SK-N-SH (cell line): ENCODE measurements at regions not wholly inside any gene's neighbourhood (a gene's known extent, or its start where the extent isn't known, plus 50 kb on each side); places are given as distances from the start of the nearest gene placed in this dataset.
"Not testable (repeated sequence)": the region's sequence is repeated elsewhere in the genome, so short reads cannot be mapped to it uniquely, and the experiment has no call there.

Experiments used
- CTCF ChIA-PET: fragments of 300-600, 350-600 bp; formaldehyde crosslinking; extraction: SDS; loops from one replicate; lab custom pipeline; 2021; lab: Yijun Ruan, JAX
- POLR2A ChIA-PET: fragments of 350-600 bp; sonication (Branson Sonifier 250); formaldehyde crosslinking; extraction: SDS; loops from one replicate; lab custom pipeline; 2020; ENCODE audit warnings: antibody characterized with exemption, inconsistent platforms; lab: Yijun Ruan, JAX
- DNase-seq: peaks from one replicate; pipeline ENCODE4 v3.0.0; 2012
- H2AFZ ChIP-seq: fragments of 200-600 bp; sonication (generic); 2 replicates; pipeline ENCODE4 v1.8.1; 2016; ENCODE audit warnings: antibody characterized with exemption, mild to moderate bottlenecking, low read depth
- H3F3A ChIP-seq: fragments of 200-600 bp; sonication (generic); replicated peaks from 2 replicates; pipeline ENCODE3; 2016; ENCODE audit warnings: antibody characterized with exemption, mild to moderate bottlenecking; ENCODE audit not compliant: insufficient read depth
- H3K27ac ChIP-seq, 2 experiments: fragments of 200-500 bp in 1 of 2; fragments of 200-600 bp in 1 of 2; sonication (Bioruptor generic) in 1 of 2; sonication (generic), shearing (Covaris generic) in 1 of 2; 2 replicates each; pipeline versions ENCODE4 v1.5.1 to v1.6.1; 2014 to 2016; ENCODE audit warnings: low read depth in 2 of 2, inconsistent platforms in 1 of 2, low read length in 1 of 2, mild to moderate bottlenecking in 1 of 2, mixed read lengths in 1 of 2
- H3K27me3 ChIP-seq: fragments of 200-600 bp; sonication (generic), shearing (Covaris generic); 2 replicates; pipeline ENCODE4 v1.6.1; 2016; ENCODE audit warnings: mixed run types; ENCODE audit not compliant: insufficient read depth
- H3K36me3 ChIP-seq, 2 experiments: fragments of 200-500 bp in 1 of 2; fragments of 200-600 bp in 1 of 2; sonication (Bioruptor generic) in 1 of 2; sonication (generic) in 1 of 2; replicated peaks in 1 of 2; 2 replicates each; pipeline versions ENCODE3 to v1.5.1; 2014 to 2016; ENCODE audit warnings: low read length in 1 of 2, mild to moderate bottlenecking in 1 of 2; ENCODE audit not compliant: insufficient read depth in 2 of 2, control insufficient read depth in 1 of 2
- H3K4me1 ChIP-seq, 2 experiments: fragments of 200-500 bp in 1 of 2; fragments of 200-600 bp in 1 of 2; sonication (Bioruptor generic) in 1 of 2; sonication (generic), shearing (Covaris generic) in 1 of 2; 2 replicates each; pipeline versions ENCODE4 v1.5.1 to v1.6.1; 2014 to 2016; ENCODE audit warnings: low read depth in 1 of 2, low read length in 1 of 2, mixed run types in 1 of 2; ENCODE audit not compliant: insufficient read depth in 2 of 2, control insufficient read depth in 1 of 2
- H3K4me2 ChIP-seq: fragments of 200-600 bp; sonication (generic), shearing (Covaris generic); 2 replicates; pipeline ENCODE4 v1.6.1; 2017; ENCODE audit warnings: mixed run types
- H3K4me3 ChIP-seq, 2 experiments: fragments of 200-500 bp in 1 of 2; fragments of 200-600 bp in 1 of 2; sonication (Bioruptor generic) in 1 of 2; sonication (generic), shearing (Covaris generic) in 1 of 2; 2 replicates each; pipeline versions ENCODE4 v1.5.1 to v1.8.1; 2014 to 2016; ENCODE audit warnings: low read depth in 2 of 2, inconsistent platforms in 1 of 2, low read length in 1 of 2, mild to moderate bottlenecking in 1 of 2, mixed read lengths in 1 of 2, moderate library complexity in 1 of 2
- H3K79me2 ChIP-seq: fragments of 200-600 bp; sonication (generic); 2 replicates; pipeline ENCODE4 v1.8.1; 2017; ENCODE audit warnings: mild to moderate bottlenecking; ENCODE audit not compliant: insufficient read depth
- H3K9ac ChIP-seq: fragments of 200-600 bp; sonication (generic); 2 replicates; pipeline ENCODE4 v1.6.1; 2017; ENCODE audit warnings: mixed run types
- H3K9me2 ChIP-seq: fragments of 200-600 bp; sonication (generic); 2 replicates; pipeline ENCODE4 v1.6.1; 2017; ENCODE audit warnings: mixed run types
- H3K9me3 ChIP-seq: fragments of 200-600 bp; sonication (generic); 2 replicates; pipeline ENCODE4 v1.6.1; 2017; ENCODE audit warnings: mixed run types, mild to moderate bottlenecking, moderate library complexity
- H4K20me1 ChIP-seq: fragments of 200-600 bp; sonication (generic); 2 replicates; pipeline ENCODE4 v1.6.1; 2017; ENCODE audit warnings: mild to moderate bottlenecking, mixed run types; ENCODE audit not compliant: insufficient read depth
- CTCF ChIP-seq: fragments of 200-600 bp; sonication (generic); IDR thresholded peaks from 2 replicates; pipeline ENCODE4 v1.6.1; 2017; ENCODE audit warnings: antibody characterized with exemption, mild to moderate bottlenecking, moderate library complexity
- EP300 ChIP-seq, 2 experiments: IDR thresholded peaks; 2 replicates each; pipeline versions ENCODE4 v1.4.0 to v1.6.1; 2012; ENCODE audit warnings: borderline replicate concordance in 1 of 2, low read depth in 1 of 2, low read length in 1 of 2
- EZH2phosphoT487 ChIP-seq: fragments of 200-600 bp; sonication (generic); IDR thresholded peaks from 2 replicates; pipeline ENCODE4 v1.6.1; 2017; ENCODE audit warnings: low read depth, mixed run types, mild to moderate bottlenecking, antibody characterized with exemption, moderate library complexity, borderline replicate concordance
- FOXM1 ChIP-seq: IDR thresholded peaks from 2 replicates; pipeline ENCODE4 v1.4.0; 2012; ENCODE audit warnings: low read depth, mild to moderate bottlenecking
- GATA2 ChIP-seq: sonication (generic); formaldehyde crosslinking; IDR thresholded peaks from 2 replicates; pipeline ENCODE4 v1.5.0; 2020; ENCODE audit warnings: mild to moderate bottlenecking, missing genetic modification reagents
- IRF3 ChIP-seq: fragments of 150-350 bp; IDR thresholded peaks from 2 replicates; pipeline ENCODE4 v1.6.1; 2016; ENCODE audit warnings: mild to moderate bottlenecking, low read depth, low read length
- JUND ChIP-seq: IDR thresholded peaks from 2 replicates; pipeline ENCODE4 v1.4.0; 2012
- MXI1 ChIP-seq: IDR thresholded peaks from 2 replicates; pipeline ENCODE4 v1.6.1; 2012; ENCODE audit warnings: mild to moderate bottlenecking, low read depth, low read length, improper control_type of control experiment
- NRF1 ChIP-seq: IDR thresholded peaks from 2 replicates; pipeline ENCODE4 v1.6.1; 2012; ENCODE audit warnings: low read depth, mild to moderate bottlenecking, low read length
- POLR2AphosphoS5 ChIP-seq: IDR thresholded peaks from 2 replicates; pipeline ENCODE4 v1.6.1; 2012; ENCODE audit warnings: low read depth, low read length
- RAD21 ChIP-seq: IDR thresholded peaks from 2 replicates; pipeline ENCODE4 v1.6.1; 2012; ENCODE audit warnings: mild to moderate bottlenecking, low read length
- REST ChIP-seq: IDR thresholded peaks from 2 replicates; pipeline ENCODE4 v1.6.1; 2012; ENCODE audit warnings: mild to moderate bottlenecking, low read depth, low read length, moderate library complexity
- RFX5 ChIP-seq: IDR thresholded peaks from 2 replicates; pipeline ENCODE4 v1.6.1; 2012; ENCODE audit warnings: mild to moderate bottlenecking, improper control_type of control experiment, low read length
- SIN3A ChIP-seq: IDR thresholded peaks from 2 replicates; pipeline ENCODE4 v1.6.1; 2012; ENCODE audit warnings: low read depth, mild to moderate bottlenecking, low read length, moderate library complexity, borderline replicate concordance
- SMC3 ChIP-seq: IDR thresholded peaks from 2 replicates; pipeline ENCODE4 v1.6.1; 2012; ENCODE audit warnings: low read depth, low read length, improper control_type of control experiment
- TAF1 ChIP-seq: IDR thresholded peaks from 2 replicates; pipeline ENCODE4 v1.6.1; 2012; ENCODE audit warnings: low read depth, mild to moderate bottlenecking, low read length, moderate library complexity, borderline replicate concordance
- TCF12 ChIP-seq: IDR thresholded peaks from 2 replicates; pipeline ENCODE4 v1.4.0; 2012
- TEAD4 ChIP-seq: IDR thresholded peaks from 2 replicates; pipeline ENCODE4 v1.4.0; 2012; ENCODE audit warnings: mild to moderate bottlenecking, borderline replicate concordance; ENCODE audit not compliant: insufficient read depth
- WGBS: methylation state at CpG from one replicate; pipeline ENCODE4 v1.1.6; 2017; ENCODE audit warnings: low lambda C conversion rate; 5-methylcytosine and 5-hydroxymethylcytosine counted together

- H3K4me2 ChIP-seq, H3F3A ChIP-seq, H3K4me3 ChIP-seq, H3K4me1 ChIP-seq, H3K9me2 ChIP-seq, H4K20me1 ChIP-seq, POLR2A ChIA-PET, H3K9ac ChIP-seq, H3K79me2 ChIP-seq, H3K36me3 ChIP-seq, H3K9me3 ChIP-seq, DNase-seq, H3K27me3 ChIP-seq, H3K27ac ChIP-seq, H2AFZ ChIP-seq: not testable (repeated sequence)
- CTCF ChIA-PET = interaction anchor here (1.1 to 1.2 kb wide), 2 partner anchors 17 to 181 kb away, joined by 3 to 4 read pairs; no protein-coding TSS in a partner anchor
- 75% methylated on average over 4 of the region's 4 CpGs for WGBS
These were observed 99.7 kb upstream of the YWHAQ start for GRCh38 chr2:9730523-9730922.

- Histone ChIP-seq H3K9me3 (no peaks in the 10 kb centered on the region), H3K79me2 (no peaks in the 10 kb centered on the region), H3K4me3 (no peak overlapping the region), H3K27ac (no peak overlapping the region), H3F3A (no peaks in the 10 kb centered on the region), H3K9me2 (no peaks in the 10 kb centered on the region), H3K36me3 (no peaks in the 10 kb centered on the region), H3K4me2 (no peak overlapping the region), H3K9ac (no peak overlapping the region), H3K27me3 (no peaks in the 10 kb centered on the region), H4K20me1 (no peaks in the 10 kb centered on the region), H3K4me1 (no peaks in the 10 kb centered on the region), H2AFZ (no peak overlapping the region)
- CTCF ChIA-PET = interaction anchor here (1.7 kb wide), 1 partner anchor 68 kb away, joined by 4 read pairs; no protein-coding TSS in a partner anchor
- TF ChIP-seq GATA2 (no peak), TEAD4 (no peak), MXI1 (no peak), JUND (no peak), NRF1 (no peak), RAD21 (no peak), EP300 (IDR thresholded peaks at IDR 0.05; ENCODE audit: borderline replicate concordance in 1 of 2, low read depth in 1 of 2, low read length in 1 of 2) (no peak)
- 70% methylated on average over 3 of the region's 3 CpGs for WGBS
- POLR2A ChIA-PET = no interaction called here
- no peak for DNase-seq
These were observed 102.0 kb upstream of the YWHAQ start for GRCh38 chr2:9732824-9733223.

GRCh38 chr2:9734308-9734707, 103.5 kb upstream of the YWHAQ start:
- no peaks in the 10 kb centered on the region for H3K9me3 ChIP-seq
- no peak for DNase-seq
- ChIA-PET CTCF (no interaction called here), POLR2A (no interaction called here)
- H2AFZ ChIP-seq = no peak overlapping the region
- H4K20me1 ChIP-seq = no peaks in the 10 kb centered on the region
- 28% methylated on average over 1 of the region's 1 CpG for WGBS
- H3K9ac ChIP-seq = no peak overlapping the region
- H3K27ac ChIP-seq = no peak overlapping the region
- H3K9me2 ChIP-seq = no peaks in the 10 kb centered on the region
- no peak overlapping the region for H3K4me2 ChIP-seq
- no peak overlapping the region for H3K4me3 ChIP-seq
- no peaks in the 10 kb centered on the region for H3F3A ChIP-seq
- no peaks in the 10 kb centered on the region for H3K36me3 ChIP-seq
- no peaks in the 10 kb centered on the region for H3K4me1 ChIP-seq
- H3K79me2 ChIP-seq = no peaks in the 10 kb centered on the region
- H3K27me3 ChIP-seq = no peaks in the 10 kb centered on the region
- TF ChIP-seq REST (no peak), SIN3A (no peak), POLR2AphosphoS5 (no peak), IRF3 (no peak), TCF12 (no peak), RFX5 (no peak), EZH2phosphoT487 (no peak), FOXM1 (no peak), SMC3 (no peak), CTCF (no peak), TAF1 (no peak), GATA2 (no peak), NRF1 (no peak)
